ENCODE measurements at regions not wholly inside any gene's neighbourhood (a gene's known extent, or its start where the extent isn't known, plus 50 kb on each side); places are given as distances from the start of the nearest gene placed in this dataset.

GRCh38 chr7:46072722-46073121 lies 151.7 kb upstream of the IGFBP3 start:
- TF ChIP-seq POLR2AphosphoS5 (IDR thresholded peaks at IDR 0.05; ENCODE audit: low read depth, low read length) (no peak), TAF1 (IDR thresholded peaks at IDR 0.05; ENCODE audit: borderline replicate concordance, insufficient read depth, low read length) (no peak), SIN3A (IDR thresholded peaks at IDR 0.05; ENCODE audit: borderline replicate concordance, insufficient read depth, low read length) (no peak)
